Fibroblast of peridontal ligament (primary cell): ENCODE measurements at regions not wholly inside any gene's neighbourhood (a gene's known extent, or its start where the extent isn't known, plus 50 kb on each side); places are given as distances from the start of the nearest gene placed in this dataset.
"Not testable (repeated sequence)": the region's sequence is repeated elsewhere in the genome, so short reads cannot be mapped to it uniquely, and the experiment has no call there.

Experiments
- DNase-seq: peaks from one replicate; pipeline ENCODE4 v3.0.0-alpha.2; 2010; ENCODE audit errors: extremely low read depth

- peak; percentile 6 for DNase-seq
Observed at GRCh38 chr7:6882321-6882721, 56.2 kb upstream of the CCZ1B start.

- not testable (repeated sequence) for DNase-seq
Observed at GRCh38 chr7:6883756-6884155, 57.7 kb upstream of the CCZ1B start.

GRCh38 chr7:6886198-6886597 is 60.1 kb upstream of the CCZ1B start:
- DNase-seq = no peak

- not testable (repeated sequence) for DNase-seq
Observed at GRCh38 chr7:6888267-6889045, 62.4 kb upstream of the CCZ1B start.

- no peak for DNase-seq
Observed at GRCh38 chr7:6889252-6889812, 63.3 kb upstream of the CCZ1B start.

GRCh38 chr7:6902097-6902518 is 76.0 kb upstream of the CCZ1B start:
- not testable (repeated sequence) for DNase-seq

GRCh38 chr7:6903289-6903688 is 77.2 kb upstream of the CCZ1B start:
- not testable (repeated sequence) for DNase-seq

GRCh38 chr7:6903792-6904191 is 77.7 kb upstream of the CCZ1B start:
- not testable (repeated sequence) for DNase-seq

GRCh38 chr7:6917258-6917657 is 91.2 kb upstream of the CCZ1B start:
- DNase-seq = no peak

GRCh38 chr7:6919169-6919568 is 93.1 kb upstream of the CCZ1B start:
- DNase-seq = not testable (repeated sequence)

- DNase-seq = not testable (repeated sequence)
Observed at GRCh38 chr7:6924523-6924922, 98.4 kb upstream of the CCZ1B start.

- DNase-seq = not testable (repeated sequence)
Observed at GRCh38 chr7:6926193-6927174, 100.4 kb upstream of the CCZ1B start.

GRCh38 chr7:6927643-6928042 is 101.6 kb upstream of the CCZ1B start:
- not testable (repeated sequence) for DNase-seq

GRCh38 chr7:6929588-6929987 is 103.5 kb upstream of the CCZ1B start:
- DNase-seq = not testable (repeated sequence)

GRCh38 chr7:6930081-6930635 is 104.1 kb upstream of the CCZ1B start:
- DNase-seq = not testable (repeated sequence)

- not testable (repeated sequence) for DNase-seq
Observed at GRCh38 chr7:6930787-6931186, 104.7 kb upstream of the CCZ1B start.

- DNase-seq = not testable (repeated sequence)
Observed at GRCh38 chr7:6931456-6931855, 105.4 kb upstream of the CCZ1B start.

- not testable (repeated sequence) for DNase-seq
Observed at GRCh38 chr7:6933954-6934632, 108.0 kb upstream of the CCZ1B start.

- no peak for DNase-seq
Observed at GRCh38 chr7:6934981-6935380, 108.9 kb upstream of the CCZ1B start.

GRCh38 chr7:6936626-6937025 is 110.6 kb upstream of the CCZ1B start:
- not testable (repeated sequence) for DNase-seq

GRCh38 chr7:6937746-6938145 is 111.7 kb upstream of the CCZ1B start:
- DNase-seq = not testable (repeated sequence)
